ENCODE measurements at regions not wholly inside any gene's neighbourhood (a gene's known extent, or its start where the extent isn't known, plus 50 kb on each side); places are given as distances from the start of the nearest gene placed in this dataset.
A peak's percentile ranks its signal among the peaks of the same experiment; 100 is the strongest.

DNA sequence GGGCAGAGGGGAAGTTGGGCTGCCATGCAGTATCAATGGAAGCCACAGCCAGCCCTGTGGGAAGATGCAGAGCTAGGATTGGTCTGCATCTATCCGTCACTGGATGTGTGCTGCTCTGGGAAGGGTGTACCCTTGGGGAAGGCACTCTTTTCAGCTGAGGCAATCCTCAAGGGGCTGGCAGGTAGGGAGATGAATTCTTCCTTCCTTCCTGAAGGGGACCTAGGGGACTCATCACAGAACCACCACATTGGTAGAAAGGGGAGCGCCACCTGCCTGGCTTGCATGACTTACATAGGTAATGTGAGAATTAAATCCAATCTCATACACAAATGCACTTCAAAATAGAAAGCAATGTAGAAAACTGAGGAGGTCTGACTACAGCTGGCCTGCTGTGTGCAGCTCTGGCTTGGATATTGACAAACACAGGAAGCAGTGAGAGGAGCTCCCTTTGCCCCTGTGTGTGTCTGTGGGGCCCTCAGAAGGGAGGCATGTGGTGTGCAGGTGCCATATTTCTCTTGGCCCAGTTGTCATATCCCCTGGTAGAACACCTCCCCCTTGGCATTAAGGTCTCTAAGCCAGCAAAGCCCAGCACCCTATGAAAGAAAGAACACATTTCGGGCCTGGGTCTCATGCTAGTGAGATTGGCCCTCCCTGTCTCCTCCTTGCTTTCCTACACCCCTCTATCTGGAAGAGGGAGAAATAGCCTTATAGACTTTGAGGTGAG, 260.3 kb upstream of the MOCS1 start:
- DNase-seq (ENCODE audit: low spot score), result no peak

DNA sequence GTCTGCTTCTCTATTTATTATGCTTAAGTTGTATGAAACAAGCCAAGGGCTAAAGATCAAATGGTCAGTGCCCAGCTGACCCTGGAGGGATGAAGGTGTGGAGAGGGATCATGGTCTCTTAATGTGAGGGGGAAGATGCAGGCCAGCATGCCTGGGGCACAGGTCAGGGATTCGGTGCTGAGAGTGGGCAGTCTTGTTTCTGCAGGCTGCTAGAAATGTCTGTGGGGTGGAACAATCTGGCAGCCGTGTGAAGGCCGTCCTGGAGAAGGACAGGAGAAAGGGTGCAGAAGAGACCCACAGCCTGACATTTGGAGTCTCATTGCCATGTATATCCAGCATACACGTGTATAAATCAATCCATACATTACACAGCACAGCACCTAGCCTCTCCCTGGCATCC, 258.3 kb upstream of the MOCS1 start:
- no peak for DNase-seq (ENCODE audit: low spot score)

DNA sequence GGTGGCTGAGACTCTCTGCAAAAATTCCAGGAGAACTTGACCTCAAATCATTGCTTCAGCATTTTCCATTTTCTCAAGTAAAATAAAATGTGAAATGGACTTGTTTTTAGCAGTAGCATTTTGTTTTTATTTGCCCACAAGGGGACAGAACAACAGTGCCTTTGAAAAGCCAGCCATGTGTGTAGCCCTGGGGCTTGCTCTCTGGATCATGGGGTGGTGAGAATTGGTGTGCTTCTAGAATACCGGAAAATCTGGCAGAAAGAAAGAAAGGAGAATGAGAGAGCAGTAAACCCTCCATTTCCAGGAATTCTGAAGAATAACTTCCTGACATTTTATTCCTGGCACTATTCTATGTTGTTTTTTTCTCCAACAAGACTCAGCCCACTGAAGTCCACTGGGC, 254.7 kb upstream of the MOCS1 start:
- DNase-seq (ENCODE audit: low spot score), result no peak

DNA sequence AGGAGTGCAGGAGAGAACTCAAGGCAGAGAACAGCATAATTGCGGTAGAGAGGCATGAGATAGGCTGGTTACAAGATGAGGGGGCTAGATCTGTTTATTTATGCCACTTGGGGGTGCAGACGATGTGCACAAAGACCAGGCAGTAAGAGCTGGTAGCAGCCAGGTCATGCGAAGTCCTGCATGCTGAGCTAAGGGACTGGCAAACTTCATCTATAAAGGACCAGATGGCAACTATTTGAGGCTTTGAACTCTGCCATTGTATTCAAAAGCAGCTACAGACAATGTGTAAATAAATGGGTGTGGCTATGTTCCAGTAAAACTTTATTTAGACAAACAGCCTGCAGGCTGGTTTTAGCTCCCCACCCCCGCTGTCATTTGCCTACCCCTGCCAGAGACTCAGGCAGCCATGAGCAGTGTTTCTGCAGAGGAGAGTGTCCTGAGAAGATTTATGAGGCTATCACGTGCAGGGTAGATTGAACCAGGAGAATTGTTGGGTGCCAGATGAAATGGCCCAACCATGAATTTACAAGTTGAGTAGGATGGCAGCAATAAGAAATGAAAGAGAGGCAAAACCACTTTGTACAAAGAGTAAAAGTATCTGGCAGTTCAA, 253.4 kb upstream of the MOCS1 start:
- DNase-seq (ENCODE audit: low spot score), result no peak

DNA sequence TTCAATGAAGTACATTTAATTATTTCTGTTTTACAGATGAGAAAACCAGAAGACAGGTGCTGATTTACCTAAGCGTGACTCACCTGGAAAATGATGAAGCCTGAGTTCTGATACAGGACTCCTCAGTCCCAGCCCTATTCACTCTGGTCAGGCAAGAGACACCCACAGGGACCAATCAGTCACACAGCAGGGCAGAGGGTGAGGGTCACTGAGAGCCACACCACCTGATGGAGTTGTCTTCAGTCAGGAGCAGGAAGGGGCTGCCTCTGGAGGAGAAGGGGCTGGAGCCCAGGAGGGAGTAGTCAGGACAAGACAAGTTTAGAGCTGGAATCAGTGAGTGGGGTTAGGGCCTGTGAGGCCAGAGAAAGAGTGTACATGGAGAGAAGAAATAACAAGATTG, 251.2 kb upstream of the MOCS1 start:
- DNase-seq (ENCODE audit: low spot score), result no peak

DNA sequence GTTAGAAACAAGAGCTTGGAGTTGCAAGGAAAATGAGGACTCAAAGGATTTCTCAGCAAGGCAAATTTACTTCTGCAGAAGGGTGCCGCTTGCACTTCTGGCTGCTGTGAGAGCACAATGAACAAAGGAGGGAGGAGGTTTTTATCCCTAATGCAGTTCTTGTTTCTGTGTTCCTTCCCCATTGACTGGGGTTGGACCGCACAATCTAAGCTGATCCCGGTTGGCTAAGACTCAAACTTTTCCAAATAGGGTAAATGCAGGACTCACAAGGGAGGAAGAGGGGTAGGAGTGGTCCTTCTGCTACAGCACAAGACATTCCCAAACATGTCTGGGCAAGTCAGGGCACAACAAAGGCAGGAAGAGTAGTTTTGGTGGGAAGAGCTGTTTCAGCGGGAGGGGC, 249.6 kb upstream of the MOCS1 start:
- no peak for DNase-seq (ENCODE audit: low spot score)

DNA sequence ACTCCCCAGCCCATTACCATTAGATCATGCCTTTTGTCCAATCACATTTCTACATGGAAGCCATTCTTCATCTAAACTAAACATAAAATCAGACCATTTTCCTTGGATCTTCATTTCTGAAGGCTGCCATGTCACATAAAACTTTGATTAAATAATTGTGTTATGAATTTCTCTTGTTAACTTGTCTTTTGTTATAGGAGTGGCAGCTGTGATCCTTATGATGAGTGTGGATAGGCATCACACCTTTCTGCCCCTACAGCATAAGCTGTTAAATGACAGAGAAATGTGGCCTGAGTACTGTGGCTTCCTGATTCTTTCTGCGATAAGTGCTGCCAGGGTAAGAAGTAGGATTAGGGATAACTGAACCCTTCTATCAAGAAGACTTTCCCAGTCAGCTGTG, 247.1 kb upstream of the MOCS1 start:
- DNase-seq (ENCODE audit: low spot score), result no peak

DNA sequence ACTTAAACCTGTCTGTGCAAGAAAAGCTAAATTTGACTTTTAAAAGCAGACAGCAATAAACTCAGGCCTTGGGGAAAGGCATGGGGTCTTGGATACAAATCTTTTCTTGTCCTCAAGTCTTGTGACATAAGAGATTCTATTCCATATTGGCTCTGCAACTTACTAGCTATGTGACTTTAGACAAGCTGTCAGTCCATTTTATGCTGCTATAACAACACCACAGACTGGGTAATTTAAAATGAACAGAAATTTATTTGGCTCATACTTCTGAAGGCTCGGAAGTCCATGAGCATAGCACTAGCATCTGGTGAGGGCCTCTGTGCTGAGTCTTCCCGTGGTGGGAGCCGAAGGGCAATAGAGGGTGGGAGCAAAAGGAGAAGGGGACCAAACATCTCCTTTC, 246.0 kb upstream of the MOCS1 start:
- DNase-seq (ENCODE audit: low spot score), result no peak

DNA sequence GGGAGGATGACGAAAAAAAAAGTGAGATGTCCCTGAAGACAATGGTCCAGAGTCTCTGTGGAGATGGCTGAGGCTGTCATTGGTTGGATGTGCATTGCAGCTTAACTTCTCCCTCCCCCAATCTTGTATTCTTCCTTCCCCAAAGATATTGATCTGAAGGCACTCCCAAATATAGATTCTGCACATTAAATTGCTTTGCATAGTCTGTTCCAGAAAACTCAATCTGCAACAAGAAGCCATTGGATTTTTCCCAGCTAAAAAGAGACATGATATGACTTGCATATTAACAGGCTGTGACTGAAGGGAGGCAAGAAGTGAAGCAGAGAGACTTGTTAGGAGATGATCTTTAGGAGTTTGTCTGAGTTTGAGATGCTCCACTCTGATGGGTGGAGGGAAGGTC, 245.2 kb upstream of the MOCS1 start:
- DNase-seq (ENCODE audit: low spot score), result no peak

DNA sequence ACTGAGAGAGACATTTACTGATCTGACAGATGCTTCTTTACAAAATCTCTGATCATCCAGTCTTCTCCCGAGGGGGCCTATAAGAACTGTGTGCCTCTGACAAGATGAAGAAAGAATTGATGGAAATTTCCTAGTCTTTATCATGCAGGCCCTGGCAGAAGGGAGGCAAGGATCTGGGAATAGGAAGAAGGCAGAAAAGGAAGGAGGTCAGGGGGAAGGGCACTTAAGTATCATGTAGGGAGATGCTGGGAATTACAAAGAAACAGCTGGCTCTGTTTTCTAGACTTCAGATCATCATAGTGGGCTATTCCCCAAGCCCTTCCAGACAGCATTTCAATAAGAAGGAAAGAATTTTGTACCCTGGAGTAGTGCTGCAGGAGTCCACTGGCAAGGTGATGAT, 243.3 kb upstream of the MOCS1 start:
- no peak for DNase-seq (ENCODE audit: low spot score)

DNA sequence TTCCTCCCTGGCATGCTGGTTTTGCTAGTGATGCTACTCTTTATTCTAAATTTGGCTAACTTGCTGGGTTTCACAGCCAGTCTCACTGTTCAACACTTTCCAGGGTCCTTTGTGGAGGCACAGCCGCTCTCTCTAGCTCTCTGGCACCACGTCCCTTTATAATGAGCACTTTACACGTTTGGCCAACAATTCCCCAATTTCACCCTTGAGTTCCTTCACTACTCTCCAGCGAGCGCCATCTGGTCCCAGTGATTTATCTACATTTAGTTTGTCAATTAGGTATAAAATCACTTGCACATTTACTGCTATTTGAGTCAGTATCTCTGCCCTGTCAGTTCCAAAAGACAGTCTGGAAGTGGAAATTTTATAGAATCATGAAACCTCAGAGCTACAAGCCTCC, 241.9 kb upstream of the MOCS1 start:
- no peak for DNase-seq (ENCODE audit: low spot score)

DNA sequence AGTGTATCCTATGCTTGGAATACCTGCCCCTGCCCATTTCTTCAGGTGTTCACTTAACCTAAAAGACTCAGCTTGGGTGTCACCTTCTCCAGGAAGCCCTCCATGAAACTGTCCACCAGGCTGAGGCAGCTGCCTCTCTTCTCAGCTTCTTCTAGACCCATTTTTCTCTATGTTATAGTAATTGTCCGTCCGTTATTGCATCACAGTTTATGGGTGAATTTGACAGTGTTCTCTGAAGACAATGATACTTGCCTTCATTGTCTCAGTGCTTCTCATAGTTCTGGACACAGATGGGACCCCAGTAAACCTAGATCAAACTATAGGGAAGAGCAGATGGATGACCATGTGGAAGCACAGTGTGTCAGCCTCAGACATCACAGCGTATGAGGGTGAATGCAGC, 238.0 kb upstream of the MOCS1 start:
- no peak for DNase-seq (ENCODE audit: low spot score)

DNA sequence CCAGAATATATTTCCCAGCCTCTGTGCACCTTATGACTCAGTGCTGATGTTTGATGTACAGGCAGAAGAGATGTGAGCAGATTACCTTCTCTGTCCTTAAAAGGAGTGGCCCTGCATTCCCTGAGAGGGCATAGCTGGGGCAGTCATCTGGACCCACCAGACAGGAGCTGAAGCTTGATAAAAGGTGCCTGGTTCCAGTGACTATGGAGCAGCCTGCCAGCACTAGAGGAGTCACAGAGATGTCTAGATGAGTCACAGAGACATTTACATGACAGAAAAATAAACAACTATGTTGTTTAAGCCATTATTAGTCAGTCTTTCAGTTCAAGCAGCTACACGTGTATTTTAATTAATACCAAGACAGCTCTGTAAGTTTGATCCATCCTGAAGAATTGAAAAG, 237.1 kb upstream of the MOCS1 start:
- DNase-seq (ENCODE audit: low spot score), result no peak

DNA sequence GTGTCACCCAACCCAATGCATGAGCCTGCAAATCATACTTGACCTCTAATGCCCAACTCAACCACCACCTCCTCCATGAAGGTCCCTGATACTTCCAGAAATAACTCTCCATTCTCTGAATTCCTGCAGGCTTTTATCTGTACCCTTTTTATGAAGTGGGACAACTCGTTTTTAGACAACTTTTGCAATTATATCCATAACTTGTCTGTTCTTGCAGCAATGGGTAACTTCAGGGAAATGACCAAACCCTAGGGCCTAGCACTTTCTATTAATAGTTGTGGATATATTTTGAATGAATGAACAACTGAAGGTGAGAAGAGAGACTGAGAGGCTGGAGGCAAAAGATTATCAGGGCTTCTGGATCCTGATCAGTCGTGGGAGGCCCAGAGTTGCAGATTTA, 236.6 kb upstream of the MOCS1 start:
- no peak for DNase-seq (ENCODE audit: low spot score)

DNA sequence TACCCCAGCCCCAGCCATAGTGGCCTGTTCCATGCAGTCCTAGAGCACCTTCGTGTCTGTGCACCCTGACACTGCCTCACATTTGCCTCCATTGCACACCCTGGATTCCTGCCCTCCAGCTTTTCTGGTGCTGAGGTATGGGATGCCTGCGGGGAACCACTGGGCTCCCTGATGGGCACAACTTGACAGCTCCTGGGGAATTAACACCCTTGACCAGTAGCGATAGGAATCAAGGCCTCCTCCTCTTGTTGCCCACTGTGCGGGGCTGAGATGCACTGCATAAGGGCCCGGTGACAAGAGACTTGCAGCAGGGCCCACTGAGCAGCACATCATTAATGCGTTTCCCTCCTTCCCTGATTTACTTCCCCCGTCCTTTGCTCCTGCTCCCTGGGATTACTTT, 235.6 kb upstream of the MOCS1 start:
- DNase-seq (ENCODE audit: low spot score), result no peak

DNA sequence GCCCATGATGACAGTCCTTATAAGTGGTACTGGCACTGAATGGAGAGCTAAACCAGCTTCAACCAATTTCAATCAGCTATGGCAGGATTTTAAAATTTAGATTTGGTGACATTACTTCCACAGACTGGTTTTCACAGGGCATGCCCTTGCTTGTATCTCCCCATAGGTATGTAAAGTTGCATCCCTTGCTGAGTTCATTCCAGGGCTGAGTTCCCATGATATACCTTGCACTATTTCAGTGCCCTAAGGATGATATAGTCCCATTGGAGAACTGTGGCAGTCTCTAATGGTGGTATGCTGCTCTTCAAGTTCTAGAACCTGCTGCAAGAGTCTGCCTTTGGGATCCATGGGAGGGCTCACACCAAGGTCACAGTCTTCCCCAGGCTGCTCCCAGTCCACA, 232.7 kb upstream of the MOCS1 start:
- DNase-seq (ENCODE audit: low spot score), result no peak

DNA sequence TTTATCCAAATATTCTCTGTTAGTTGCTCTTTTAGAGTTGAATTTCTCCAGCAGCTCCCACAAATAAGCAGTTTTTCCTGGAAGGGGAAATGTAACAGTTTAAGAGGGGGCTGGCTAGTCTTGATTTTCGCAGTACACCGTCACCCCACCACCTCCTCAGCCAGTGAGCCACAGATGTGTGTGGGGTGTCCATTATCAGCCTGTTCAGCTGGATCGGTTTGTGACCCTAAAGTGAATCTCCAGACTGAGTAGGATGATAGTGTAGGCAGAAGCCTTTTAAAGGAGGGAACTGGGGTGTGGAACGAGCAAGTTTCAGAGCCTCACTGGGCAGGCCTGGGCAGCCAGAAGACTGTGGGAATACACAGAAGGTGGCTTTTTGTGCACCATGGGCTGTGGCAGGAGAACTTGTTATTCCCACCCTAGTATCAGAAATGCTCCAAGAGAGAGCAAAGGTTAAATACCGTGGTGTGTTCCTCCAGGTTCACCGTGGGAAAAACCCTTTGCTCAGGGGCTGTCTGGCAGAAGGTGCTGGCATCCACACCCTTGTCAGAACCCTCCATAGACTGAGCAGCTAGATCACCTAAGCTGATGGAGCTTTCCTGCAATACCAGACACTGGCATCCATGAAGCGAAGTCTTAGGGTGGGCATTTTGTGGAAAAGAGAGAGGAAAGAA, 230.9 kb upstream of the MOCS1 start:
- DNase-seq (ENCODE audit: low spot score), result no peak

DNA sequence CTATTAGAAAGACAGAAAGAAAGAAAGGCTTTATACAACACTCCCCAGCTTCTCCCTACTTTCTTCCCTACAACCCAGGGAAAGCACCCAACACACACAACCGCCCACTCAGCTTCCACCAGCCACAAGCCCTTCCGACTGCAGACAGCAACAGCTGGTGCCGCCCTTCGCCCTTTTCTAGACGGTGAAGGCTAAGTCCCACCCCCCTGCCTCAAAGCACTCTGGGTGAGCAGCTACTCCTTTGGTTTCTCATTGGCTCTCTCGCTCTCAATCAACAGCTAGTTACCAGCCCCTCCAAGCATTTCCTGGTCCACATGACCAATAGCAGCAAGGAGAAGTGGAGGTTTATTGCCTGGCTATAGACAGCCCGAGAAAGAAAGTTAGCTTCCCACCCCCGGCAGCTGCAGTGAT, 230.1 kb upstream of the MOCS1 start:
- peak; percentile 96 for DNase-seq (ENCODE audit: low spot score)

DNA sequence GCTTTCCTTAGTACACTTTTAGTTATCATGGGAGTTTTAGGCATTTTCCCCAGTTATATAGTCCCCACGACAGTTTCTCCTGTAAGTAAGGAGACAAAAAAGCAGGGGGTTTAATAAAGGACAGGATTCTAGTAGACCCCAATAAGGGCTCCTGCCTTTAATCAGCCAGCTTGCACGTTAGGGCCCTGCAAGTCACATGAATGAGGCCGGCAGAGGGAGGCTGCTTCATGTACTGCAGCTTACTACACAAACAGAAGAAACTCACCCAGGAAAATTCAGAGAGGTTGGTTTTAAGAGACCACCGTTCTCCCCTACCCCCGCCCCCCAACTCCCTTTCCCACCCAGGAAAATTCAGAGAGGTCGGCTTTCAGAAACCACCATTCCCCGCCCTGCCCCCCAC, 229.7 kb upstream of the MOCS1 start:
- DNase-seq (ENCODE audit: low spot score), result no peak

DNA sequence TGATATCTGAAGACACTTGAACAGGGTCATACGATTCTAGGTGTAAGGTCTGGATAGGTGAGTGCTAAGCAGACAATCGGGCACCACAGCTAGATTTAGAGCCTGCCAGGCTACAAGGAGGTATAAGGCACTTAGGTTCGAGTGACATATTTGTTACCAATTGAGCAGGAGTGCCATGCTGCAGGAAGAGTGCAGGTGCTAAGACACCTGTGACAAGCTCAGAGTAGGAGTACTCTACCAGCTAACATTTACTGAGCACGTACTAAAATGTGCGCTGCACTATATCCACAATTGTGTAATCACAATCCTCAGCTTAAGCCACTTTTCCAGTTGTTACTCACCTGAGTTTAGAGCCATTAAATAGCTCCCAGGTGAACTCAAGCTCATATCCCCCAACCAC, 227.8 kb upstream of the MOCS1 start:
- no peak for DNase-seq (ENCODE audit: low spot score)

DNA sequence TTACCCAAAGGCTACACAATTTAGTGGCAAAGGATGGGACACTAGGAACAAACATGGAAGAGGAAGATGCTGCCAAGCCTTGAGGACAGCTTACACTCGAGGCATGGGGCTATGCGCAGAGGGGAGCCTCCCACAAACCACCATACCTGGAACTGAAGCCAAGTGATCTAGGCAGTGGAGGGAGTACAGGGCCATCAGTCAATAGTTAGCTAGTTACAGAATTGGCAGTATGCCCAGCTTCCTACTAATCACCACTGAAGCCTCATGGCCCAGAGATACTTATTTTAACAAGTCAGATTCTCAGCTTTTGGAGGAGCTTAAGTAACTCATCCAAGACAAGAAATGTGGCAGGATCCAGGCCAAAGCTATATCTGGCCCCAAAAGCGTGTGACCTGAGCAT, 226.6 kb upstream of the MOCS1 start:
- DNase-seq (ENCODE audit: low spot score), result no peak

DNA sequence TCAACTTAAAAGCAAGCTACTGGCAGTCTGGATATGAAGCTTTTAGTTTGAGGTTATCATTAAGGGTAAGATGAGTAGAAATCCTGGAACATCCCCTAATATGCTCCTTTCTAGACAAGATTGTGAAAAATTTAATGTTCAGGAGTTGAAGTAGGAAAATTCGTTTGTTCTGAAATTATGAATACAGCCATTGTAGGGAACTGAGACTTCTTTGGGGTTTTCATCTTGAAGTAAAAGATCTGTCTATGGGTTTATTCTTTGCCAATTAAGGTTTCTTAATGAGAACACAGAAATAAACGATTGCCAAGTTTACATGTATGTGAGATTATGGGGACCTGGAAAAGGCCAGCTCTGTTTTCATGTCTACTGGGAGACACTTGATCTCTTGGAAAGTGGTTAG, 225.6 kb upstream of the MOCS1 start:
- DNase-seq (ENCODE audit: low spot score), result no peak

DNA sequence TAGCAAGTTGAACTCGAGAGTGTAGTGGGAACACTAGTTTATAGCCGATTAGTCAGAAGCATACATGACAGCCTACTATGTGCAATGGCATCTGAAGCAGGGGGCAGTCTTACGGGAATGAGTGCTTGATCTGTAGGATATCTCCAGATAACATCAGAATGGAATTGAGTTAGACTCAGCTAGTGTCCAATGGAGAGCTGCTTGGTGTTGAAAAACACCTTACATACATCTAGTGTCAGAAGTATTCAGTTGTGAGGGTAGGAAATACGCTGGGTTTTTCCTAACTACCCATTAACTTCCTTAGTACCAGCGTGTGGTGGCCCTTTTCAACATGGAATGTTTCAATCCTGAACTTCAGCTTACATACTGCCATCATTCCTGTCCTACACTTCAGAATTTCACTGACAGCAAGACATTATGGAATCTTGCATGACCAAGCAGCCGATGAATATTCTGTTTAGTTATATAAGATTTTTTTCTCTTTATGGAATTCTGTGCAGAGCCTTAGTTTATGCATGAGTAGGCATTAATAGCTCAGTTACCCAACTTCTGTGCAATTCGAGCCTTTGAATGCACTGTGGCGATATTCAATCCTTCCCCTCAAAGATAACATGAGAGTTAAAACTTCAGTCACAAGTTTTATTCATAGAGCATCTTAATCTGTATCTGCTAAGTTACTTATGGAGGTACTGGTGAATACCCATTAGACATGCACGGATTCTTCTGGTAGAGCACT, 218.6 kb upstream of the MOCS1 start:
- no peak for DNase-seq (ENCODE audit: low spot score)

Measured in H4 (cell line).